CD8-positive, alpha-beta memory T cell (primary cell): ENCODE measurements at regions not wholly inside any gene's neighbourhood (a gene's known extent, or its start where the extent isn't known, plus 50 kb on each side); places are given as distances from the start of the nearest gene placed in this dataset.
"Not testable (repeated sequence)": the region's sequence is repeated elsewhere in the genome, so short reads cannot be mapped to it uniquely, and the experiment has no call there.

Source experiments
- CTCF ChIA-PET: fragments of 350-600 bp; sonication (Branson Sonifier 250); formaldehyde crosslinking; loops from one replicate; lab custom pipeline; 2021; ENCODE audit warnings: antibody characterized with exemption; lab: Charles Lee
- POLR2A ChIA-PET: fragments of 350-600 bp; sonication (Branson Sonifier 250); formaldehyde crosslinking; loops from one replicate; lab custom pipeline; 2021; ENCODE audit warnings: antibody characterized with exemption; lab: Charles Lee
- DNase-seq, 5 donors: peaks; one replicate each; pipeline versions ENCODE4 v3.0.0 to v3.0.0-alpha.2; 2020 to 2022; ENCODE audit warnings: mixed read lengths in 1 of 5
- H3K27ac ChIP-seq: one replicate; pipeline ENCODE4 v1.7.0; 2013; ENCODE audit warnings: low read depth, mild to moderate bottlenecking, low read length, moderate library complexity
- H3K27me3 ChIP-seq: 2 replicates; pipeline ENCODE4 v1.7.0; 2013; ENCODE audit warnings: low read length, mild to moderate bottlenecking; ENCODE audit not compliant: insufficient read depth, poor library complexity, severe bottlenecking
- H3K36me3 ChIP-seq: 2 replicates; pipeline ENCODE4 v1.7.0; 2013; ENCODE audit warnings: mild to moderate bottlenecking, low read length, moderate library complexity; ENCODE audit not compliant: insufficient read depth
- H3K4me1 ChIP-seq: 2 replicates; pipeline ENCODE4 v1.7.0; 2013; ENCODE audit warnings: mild to moderate bottlenecking, low read length, moderate library complexity; ENCODE audit not compliant: insufficient read depth
- H3K4me3 ChIP-seq: 2 replicates; pipeline ENCODE4 v1.7.0; 2013; ENCODE audit warnings: mild to moderate bottlenecking, low read length
- H3K9me3 ChIP-seq: 2 replicates; pipeline ENCODE4 v1.7.0; 2013; ENCODE audit warnings: mild to moderate bottlenecking, low read length
- H3K27ac Mint-ChIP-seq, 8 donors: one replicate each; pipeline ENCODE4 v1.8.0; 2020 to 2021; ENCODE audit warnings: mixed read lengths in 8 of 8, mild to moderate bottlenecking in 6 of 8, inconsistent platforms in 3 of 8, moderate library complexity in 3 of 8
- H3K27me3 Mint-ChIP-seq, 2 donors: one replicate each; pipeline ENCODE4 v1.8.0; 2020 to 2021; ENCODE audit warnings: mixed read lengths in 2 of 2, mild to moderate bottlenecking in 1 of 2, moderate library complexity in 1 of 2
- H3K36me3 Mint-ChIP-seq, 3 donors: one replicate each; pipeline ENCODE4 v1.8.0; 2020 to 2021; ENCODE audit warnings: mixed read lengths in 3 of 3, inconsistent platforms in 1 of 3, mild to moderate bottlenecking in 1 of 3
- H3K4me1 Mint-ChIP-seq, 3 donors: one replicate each; pipeline ENCODE4 v1.8.0; 2020 to 2021; ENCODE audit warnings: mixed read lengths in 3 of 3, inconsistent platforms in 1 of 3, mild to moderate bottlenecking in 1 of 3
- H3K4me3 Mint-ChIP-seq, 7 donors: one replicate each; pipeline ENCODE4 v1.8.0; 2020 to 2021; ENCODE audit warnings: mixed read lengths in 7 of 7, mild to moderate bottlenecking in 6 of 7, moderate library complexity in 4 of 7, inconsistent platforms in 2 of 7
- H3K9me3 Mint-ChIP-seq, 5 donors: one replicate each; pipeline ENCODE4 v1.8.0; 2020 to 2022; ENCODE audit warnings: mixed read lengths in 5 of 5, mild to moderate bottlenecking in 3 of 5, moderate library complexity in 2 of 5, inconsistent platforms in 1 of 5

GRCh38 chrX:125604448-125604847 lies 284.8 kb downstream of the TEX13C start:
- Histone ChIP-seq H3K9me3 (no peaks in the 10 kb centered on the region), H3K4me3 (no peak overlapping the region), H3K27me3 (no peaks in the 10 kb centered on the region), H3K27ac (no peak overlapping the region), H3K36me3 (no peaks in the 10 kb centered on the region), H3K4me1 (no peaks in the 10 kb centered on the region)
- Mint-ChIP-seq H3K27ac (no peak overlapping the region), H3K4me3 (no peak overlapping the region), H3K9me3 (peaks cover 0 to 1% (median 0%) of the 10 kb centered on the region in 5 donors), H3K36me3 (no peaks in the 10 kb centered on the region), H3K4me1 (no peaks in the 10 kb centered on the region), H3K27me3 (no peaks in the 10 kb centered on the region)
- no peak for DNase-seq
- ChIA-PET POLR2A (no interaction called here), CTCF (no interaction called here)

DNA sequence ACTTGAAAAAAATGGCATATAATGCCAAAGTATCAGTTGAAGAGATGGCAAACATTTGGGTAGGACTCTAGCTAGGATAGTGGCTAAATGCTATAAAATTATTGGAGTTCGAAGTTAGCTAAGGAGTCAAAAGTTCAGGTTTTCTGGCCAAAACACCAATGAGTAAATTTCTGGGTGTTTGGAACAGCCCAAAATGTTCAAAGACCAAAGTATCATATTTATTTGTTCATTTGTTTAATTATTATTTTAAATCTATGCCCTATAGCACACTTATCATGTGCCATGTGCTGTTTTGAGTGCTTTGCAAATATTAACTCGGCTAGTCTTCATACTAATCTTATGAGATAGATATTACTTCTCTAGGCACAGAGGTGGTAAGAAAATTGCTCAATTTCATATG lies 285.5 kb downstream of the TEX13C start:
- ChIA-PET CTCF (no interaction called here), POLR2A (no interaction called here)
- H3K4me1 ChIP-seq, result no peaks in the 10 kb centered on the region
- peaks cover 0 to 1% (median 0%) of the 10 kb centered on the region in 5 donors for H3K9me3 Mint-ChIP-seq
- H3K27ac Mint-ChIP-seq, result no peak overlapping the region
- H3K27ac ChIP-seq, result no peak overlapping the region
- no peaks in the 10 kb centered on the region for H3K27me3 ChIP-seq
- no peaks in the 10 kb centered on the region for H3K36me3 Mint-ChIP-seq
- no peak for DNase-seq
- H3K4me3 Mint-ChIP-seq, result no peak overlapping the region
- no peaks in the 10 kb centered on the region for H3K4me1 Mint-ChIP-seq
- H3K9me3 ChIP-seq, result no peaks in the 10 kb centered on the region
- H3K27me3 Mint-ChIP-seq, result no peaks in the 10 kb centered on the region
- H3K36me3 ChIP-seq, result no peaks in the 10 kb centered on the region
- no peak overlapping the region for H3K4me3 ChIP-seq

- H3K27ac Mint-ChIP-seq, H3K9me3 ChIP-seq, H3K27me3 ChIP-seq, H3K36me3 Mint-ChIP-seq, H3K36me3 ChIP-seq, H3K4me1 ChIP-seq, CTCF ChIA-PET, H3K27ac ChIP-seq, H3K4me3 ChIP-seq, POLR2A ChIA-PET, H3K4me1 Mint-ChIP-seq, DNase-seq, H3K27me3 Mint-ChIP-seq, H3K9me3 Mint-ChIP-seq, H3K4me3 Mint-ChIP-seq: not testable (repeated sequence)
Measured at GRCh38 chrX:125614591-125615343, 295.1 kb downstream of the TEX13C start.

DNA sequence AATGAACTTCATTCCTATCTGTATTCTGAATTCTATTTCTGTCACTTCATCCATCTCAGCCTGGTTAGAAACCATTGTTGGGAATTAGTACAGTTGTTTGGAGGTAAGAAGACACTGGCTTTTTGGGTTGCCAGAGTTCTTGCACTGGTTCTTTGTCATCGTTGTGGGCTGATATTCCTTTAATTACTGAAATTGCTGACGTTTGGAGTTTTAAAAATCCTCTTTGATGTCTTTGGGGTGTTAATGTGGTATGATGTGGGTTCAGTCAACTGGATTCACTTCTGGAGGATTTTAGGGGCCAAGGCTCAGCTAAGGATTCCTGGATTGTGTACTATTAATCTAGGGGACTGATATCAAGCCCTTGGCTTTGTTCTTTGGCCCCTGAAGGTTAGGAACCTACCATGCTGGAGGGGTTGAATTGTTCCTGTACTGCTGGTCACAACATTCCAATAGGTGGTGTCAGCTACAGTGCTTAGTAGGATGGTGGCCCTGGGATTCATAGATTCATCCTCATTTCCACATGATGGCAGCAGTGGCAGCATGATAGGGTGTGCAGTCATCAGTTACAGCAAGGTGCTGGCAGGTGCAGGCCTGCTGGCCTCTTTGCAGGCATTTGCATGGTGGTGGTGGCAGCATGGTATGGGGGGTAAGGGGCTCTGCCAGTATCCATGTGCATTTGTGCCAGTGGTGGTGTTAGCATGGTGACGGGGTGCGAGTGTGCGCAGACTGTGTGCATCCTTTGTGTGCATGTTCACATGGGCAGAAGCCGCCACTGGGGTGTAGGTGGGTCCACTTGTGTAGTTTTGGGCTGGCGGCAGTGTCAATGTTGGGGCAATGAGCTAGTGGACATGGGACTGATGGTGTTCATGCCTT lies 301.3 kb downstream of the TEX13C start:
- H3K27me3 ChIP-seq, result no peaks in the 10 kb centered on the region
- H3K9me3 ChIP-seq, result no peaks in the 10 kb centered on the region
- H3K36me3 ChIP-seq, result no peaks in the 10 kb centered on the region
- no peaks in the 10 kb centered on the region for H3K4me1 ChIP-seq
- no peak for DNase-seq
- Mint-ChIP-seq H3K27me3 (peaks cover 0 to 3% of the 10 kb centered on the region in 2 donors), H3K4me3 (no peak overlapping the region), H3K4me1 (no peaks in the 10 kb centered on the region), H3K9me3 (peaks cover 0 to 5% (median 0%) of the 10 kb centered on the region in 5 donors), H3K27ac (no peak overlapping the region), H3K36me3 (no peaks in the 10 kb centered on the region)
- ChIA-PET POLR2A (no interaction called here), CTCF (no interaction called here)
- no peak overlapping the region for H3K27ac ChIP-seq
- no peak overlapping the region for H3K4me3 ChIP-seq

DNA sequence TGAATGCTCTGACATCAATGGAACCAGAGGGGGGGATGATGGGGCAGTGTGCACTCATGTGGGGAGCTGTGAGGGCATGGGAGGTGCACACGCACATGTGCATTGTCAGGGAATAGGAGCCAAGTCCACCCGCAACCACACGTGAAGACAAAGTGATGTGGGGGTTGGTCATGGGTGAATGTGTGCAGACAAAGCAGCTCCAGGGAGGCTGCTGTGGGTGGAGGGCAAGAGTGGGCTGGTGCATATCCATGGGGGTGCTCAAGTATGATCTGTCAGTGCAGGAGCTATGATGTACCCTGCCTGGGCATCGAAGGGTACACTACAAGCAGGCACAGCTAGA lies 301.9 kb downstream of the TEX13C start:
- Mint-ChIP-seq H3K27me3 (peaks cover 0 to 3% of the 10 kb centered on the region in 2 donors), H3K27ac (no peak overlapping the region), H3K9me3 (peaks cover 0 to 5% (median 0%) of the 10 kb centered on the region in 5 donors), H3K4me3 (no peak overlapping the region), H3K4me1 (no peaks in the 10 kb centered on the region), H3K36me3 (no peaks in the 10 kb centered on the region)
- H3K36me3 ChIP-seq, result no peaks in the 10 kb centered on the region
- H3K27ac ChIP-seq, result no peak overlapping the region
- ChIA-PET CTCF (no interaction called here), POLR2A (no interaction called here)
- no peaks in the 10 kb centered on the region for H3K4me1 ChIP-seq
- no peak for DNase-seq
- no peaks in the 10 kb centered on the region for H3K9me3 ChIP-seq
- no peaks in the 10 kb centered on the region for H3K27me3 ChIP-seq
- H3K4me3 ChIP-seq, result no peak overlapping the region

- Histone ChIP-seq H3K27me3 (no peaks in the 10 kb centered on the region), H3K4me3 (no peak overlapping the region), H3K27ac (no peak overlapping the region), H3K4me1 (no peaks in the 10 kb centered on the region), H3K9me3 (no peaks in the 10 kb centered on the region), H3K36me3 (no peaks in the 10 kb centered on the region)
- Mint-ChIP-seq H3K9me3 (no peaks in the 10 kb centered on the region), H3K27me3 (peaks cover 0 to 6% of the 10 kb centered on the region in 2 donors), H3K4me1 (no peaks in the 10 kb centered on the region), H3K4me3 (no peak overlapping the region), H3K36me3 (no peaks in the 10 kb centered on the region), H3K27ac (no peak overlapping the region)
- POLR2A ChIA-PET, result no interaction called here
- CTCF ChIA-PET, result no interaction called here
- no peak for DNase-seq
Measured at GRCh38 chrX:125622899-125623298, 303.2 kb downstream of the TEX13C start.

GRCh38 chrX:125627676-125628075 lies 308.0 kb downstream of the TEX13C start:
- CTCF ChIA-PET, result no interaction called here
- POLR2A ChIA-PET, result no interaction called here
- H3K27me3 ChIP-seq, result no peaks in the 10 kb centered on the region
- Mint-ChIP-seq H3K27ac (no peak overlapping the region), H3K4me1 (no peaks in the 10 kb centered on the region), H3K9me3 (no peaks in the 10 kb centered on the region), H3K4me3 (no peak overlapping the region), H3K27me3 (peaks cover 0 to 3% of the 10 kb centered on the region in 2 donors), H3K36me3 (no peaks in the 10 kb centered on the region)
- no peaks in the 10 kb centered on the region for H3K9me3 ChIP-seq
- H3K4me3 ChIP-seq, result no peak overlapping the region
- H3K36me3 ChIP-seq, result no peaks in the 10 kb centered on the region
- no peak for DNase-seq
- H3K4me1 ChIP-seq, result no peaks in the 10 kb centered on the region
- H3K27ac ChIP-seq, result no peak overlapping the region

DNA sequence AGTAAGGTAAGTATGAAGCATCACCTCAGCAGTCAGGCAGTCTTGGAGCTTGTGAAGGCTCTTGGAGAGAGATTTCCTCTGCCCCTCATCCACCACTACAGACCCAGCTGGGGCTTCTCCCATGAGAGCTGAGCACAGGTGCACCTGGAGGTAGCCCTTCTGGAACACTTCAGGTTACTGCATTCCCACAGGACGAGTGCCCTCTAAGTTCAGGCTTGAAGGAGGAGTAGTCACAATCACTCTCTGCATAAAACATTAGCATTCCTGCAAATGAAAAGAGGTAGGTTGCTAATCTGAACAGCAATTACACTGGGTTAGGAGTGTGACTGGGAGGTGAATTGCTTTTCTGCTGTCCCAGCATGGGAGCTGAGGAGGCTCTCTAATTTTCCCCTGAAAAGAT lies 308.8 kb downstream of the TEX13C start:
- ChIA-PET CTCF (no interaction called here), POLR2A (no interaction called here)
- no peaks in the 10 kb centered on the region for H3K36me3 Mint-ChIP-seq
- Histone ChIP-seq H3K27me3 (no peaks in the 10 kb centered on the region), H3K27ac (no peak overlapping the region), H3K4me1 (no peaks in the 10 kb centered on the region), H3K9me3 (no peaks in the 10 kb centered on the region), H3K4me3 (no peak overlapping the region), H3K36me3 (no peaks in the 10 kb centered on the region)
- H3K4me3 Mint-ChIP-seq, result no peak overlapping the region
- no peaks in the 10 kb centered on the region for H3K9me3 Mint-ChIP-seq
- H3K27ac Mint-ChIP-seq, result no peak overlapping the region
- peaks cover 0 to 3% of the 10 kb centered on the region in 2 donors for H3K27me3 Mint-ChIP-seq
- no peak for DNase-seq
- no peaks in the 10 kb centered on the region for H3K4me1 Mint-ChIP-seq
